HG03354 (cell line): ENCODE measurements at regions not wholly inside any gene's neighbourhood (a gene's known extent, or its start where the extent isn't known, plus 50 kb on each side); places are given as distances from the start of the nearest gene placed in this dataset.

Experiments used
- ATAC-seq: cut with Tn5 transposase; IDR thresholded peaks from one replicate; pipeline ENCODE4 v1.9.1; 2021; ENCODE audit warnings: mild to moderate bottlenecking; ENCODE audit not compliant: unreplicated experiment, poor library complexity, severe bottlenecking

DNA sequence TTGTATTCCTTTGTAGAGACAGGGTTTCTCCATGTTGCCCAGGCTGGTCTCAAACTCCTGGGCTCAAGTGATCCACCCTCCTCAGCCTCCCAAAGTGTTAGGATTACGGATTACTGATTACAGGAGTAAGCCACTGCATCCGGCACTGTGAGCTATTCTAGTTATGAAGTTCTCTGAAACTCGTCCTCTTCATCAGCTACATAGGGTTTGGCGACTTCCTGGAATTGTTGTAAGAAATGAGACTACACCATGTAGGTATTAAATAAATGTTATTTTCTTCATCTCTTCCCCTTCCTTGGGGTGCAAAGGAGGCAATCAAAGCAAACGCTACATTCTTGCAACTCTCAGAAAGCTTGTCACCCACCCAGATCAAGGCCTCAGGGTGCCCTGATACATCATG is 131.2 kb upstream of the TIAM1 start:
- no peak for ATAC-seq

DNA sequence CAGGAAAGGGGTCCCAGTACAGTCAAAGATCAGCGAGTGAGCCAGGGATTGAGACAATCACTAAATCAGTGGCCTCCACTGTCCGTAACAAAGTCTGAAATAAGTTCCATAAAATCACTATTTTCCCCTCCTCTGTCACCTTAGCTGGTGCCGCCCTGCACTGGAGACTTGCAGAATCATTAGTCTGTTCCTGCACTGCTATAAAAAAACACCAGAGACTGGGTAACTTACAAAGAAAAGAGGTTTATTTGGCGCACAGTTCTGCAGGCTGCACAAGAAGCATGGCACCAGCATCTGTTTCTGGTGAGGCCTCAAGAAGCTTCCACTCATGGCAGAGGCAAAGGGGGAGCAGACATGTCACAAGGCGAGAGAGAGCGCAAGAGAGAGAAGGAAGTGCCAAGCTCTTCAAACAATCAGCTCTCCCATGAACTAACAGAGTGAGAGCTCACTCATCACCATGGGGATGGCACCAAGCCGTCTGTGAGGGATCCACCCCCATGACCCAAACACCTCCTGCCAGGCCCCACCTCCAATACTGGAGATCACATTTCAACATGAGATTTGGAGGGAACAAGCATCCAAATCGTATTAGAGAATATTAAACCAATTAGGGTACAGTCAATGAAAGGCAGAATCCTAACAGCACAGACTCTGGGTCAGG is 129.8 kb upstream of the TIAM1 start:
- no peak for ATAC-seq

DNA sequence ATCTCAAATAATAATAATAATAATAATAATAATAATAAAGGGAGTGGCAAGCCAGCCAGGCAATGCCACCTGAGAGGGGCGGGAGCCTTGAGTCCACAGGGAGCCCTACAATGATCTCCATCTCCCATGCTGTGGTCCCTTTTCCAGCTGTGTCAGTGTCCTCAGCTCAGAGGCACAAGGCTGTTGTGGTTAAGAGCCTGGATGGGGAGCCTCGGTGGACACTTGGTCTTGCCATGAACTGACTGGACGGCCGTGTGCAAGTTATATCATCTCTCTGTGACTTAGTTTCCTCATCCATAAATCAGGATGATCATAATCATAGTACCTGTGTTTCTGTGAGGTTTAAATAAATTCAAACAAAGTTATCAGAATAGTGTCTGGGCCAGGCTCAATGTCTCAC is 127.8 kb upstream of the TIAM1 start:
- ATAC-seq = no peak

DNA sequence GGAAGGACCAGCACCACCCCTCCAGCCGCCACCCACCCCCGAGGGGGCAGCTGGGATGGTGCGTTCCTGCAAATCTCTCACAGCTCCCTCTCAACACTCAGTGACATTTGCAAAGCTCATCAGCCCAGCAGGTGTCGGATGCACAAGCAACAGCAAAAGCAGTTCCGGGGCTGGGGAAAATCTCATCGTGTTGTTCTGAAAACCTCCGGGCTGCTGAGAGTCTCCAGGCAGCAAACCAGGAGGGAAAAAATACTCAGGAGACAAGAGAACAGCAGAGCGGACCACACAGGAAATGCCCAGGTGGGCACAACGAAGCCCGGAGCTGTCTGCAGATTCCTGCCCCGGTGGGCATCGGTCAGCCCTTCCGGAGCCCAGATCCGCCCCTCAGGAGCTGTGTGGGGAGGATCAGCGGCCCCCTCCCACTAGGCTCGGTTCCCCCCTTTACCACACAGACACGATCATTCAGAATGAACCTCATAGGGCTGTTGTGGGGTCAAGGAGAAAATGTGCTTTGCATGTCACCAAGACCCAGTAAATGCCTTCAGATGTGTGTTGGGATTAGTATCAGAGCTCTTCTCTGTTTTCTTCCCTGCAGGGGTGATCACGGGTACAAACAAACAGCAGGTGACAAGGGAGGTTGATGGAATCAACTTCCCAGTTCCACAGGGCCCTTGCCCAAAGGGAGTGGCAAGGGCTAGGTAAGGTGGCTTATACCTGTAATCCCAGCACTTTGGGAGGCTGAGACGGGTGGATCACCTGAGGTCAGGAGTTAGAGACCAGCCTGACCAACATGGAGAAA is 127.0 kb upstream of the TIAM1 start:
- no peak for ATAC-seq

DNA sequence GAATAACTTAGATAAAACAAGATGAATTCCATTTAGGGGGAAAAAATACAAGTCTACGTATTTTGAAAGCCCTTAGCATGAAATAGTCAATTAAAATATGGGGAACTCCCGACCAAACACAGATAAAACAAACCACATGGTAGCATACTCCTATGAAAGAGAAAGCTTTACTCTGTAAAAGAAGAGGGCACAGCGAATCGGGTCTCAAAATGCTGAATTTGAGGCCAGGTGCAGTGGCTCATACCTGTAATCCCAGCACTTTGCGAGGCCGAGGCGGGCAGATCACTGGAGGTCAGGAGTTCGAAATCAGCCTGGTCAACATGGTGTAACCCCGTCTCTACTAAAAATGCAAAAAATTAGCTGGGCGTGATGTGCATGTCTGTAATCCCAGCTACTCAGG is 116.9 kb upstream of the TIAM1 start:
- no peak for ATAC-seq

DNA sequence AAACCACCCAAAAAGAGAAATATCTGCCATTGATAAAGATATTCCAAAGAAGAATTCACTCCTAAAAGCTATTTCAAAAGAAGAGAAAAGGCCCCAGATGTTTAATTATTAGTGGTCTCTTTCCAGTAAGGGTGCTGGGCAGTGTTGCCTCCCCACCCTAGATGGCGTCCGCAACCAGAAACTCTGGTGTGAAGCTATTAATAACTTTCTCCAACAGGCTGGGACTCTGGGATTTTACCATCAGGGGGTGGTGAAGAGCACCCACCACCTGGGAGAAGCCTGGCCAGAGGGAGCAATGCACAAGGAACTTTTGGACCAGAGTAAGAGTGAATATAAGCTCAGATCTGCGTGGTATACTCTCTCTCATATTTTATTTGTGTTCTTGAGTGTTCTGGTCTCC is 115.4 kb upstream of the TIAM1 start:
- no peak for ATAC-seq

DNA sequence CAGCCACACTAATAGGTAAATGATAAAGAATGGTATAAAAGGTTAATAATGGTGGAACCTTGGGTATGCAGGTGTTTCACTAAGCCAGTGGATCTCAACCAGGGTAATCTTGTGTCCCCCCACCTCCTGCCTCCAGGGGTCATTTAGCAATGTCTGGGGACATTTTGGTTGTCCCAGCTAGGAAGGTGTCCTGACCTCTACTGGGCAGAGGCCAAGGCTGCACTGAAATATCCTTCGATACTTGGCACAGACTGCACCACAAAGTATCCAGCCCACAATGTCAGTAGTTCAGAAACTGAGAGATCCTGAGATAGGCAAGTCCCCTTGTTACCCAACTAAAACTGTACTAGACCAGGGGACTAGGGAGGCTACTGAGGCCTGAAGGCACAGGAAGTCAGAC is 113.6 kb upstream of the TIAM1 start:
- no peak for ATAC-seq

DNA sequence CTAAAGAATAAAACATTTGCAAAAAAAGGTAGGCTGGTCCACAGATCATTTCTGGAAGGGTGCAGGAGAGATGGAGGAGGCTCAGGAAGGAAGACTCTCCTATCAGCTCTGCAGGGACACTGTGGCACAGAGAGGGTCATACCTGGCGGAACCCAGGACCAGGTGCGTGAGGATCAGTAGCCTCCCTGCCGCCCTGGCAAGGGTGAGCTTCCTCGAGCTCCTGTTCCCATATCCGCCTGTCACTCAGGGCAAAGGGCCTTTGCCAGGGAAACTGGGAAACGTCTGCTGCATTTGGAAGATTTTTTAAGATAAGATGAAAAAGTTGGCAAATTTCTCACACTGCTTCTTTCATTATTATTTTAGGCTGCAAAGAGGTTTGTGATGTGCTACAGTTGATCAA is 112.1 kb upstream of the TIAM1 start:
- ATAC-seq = no peak

DNA sequence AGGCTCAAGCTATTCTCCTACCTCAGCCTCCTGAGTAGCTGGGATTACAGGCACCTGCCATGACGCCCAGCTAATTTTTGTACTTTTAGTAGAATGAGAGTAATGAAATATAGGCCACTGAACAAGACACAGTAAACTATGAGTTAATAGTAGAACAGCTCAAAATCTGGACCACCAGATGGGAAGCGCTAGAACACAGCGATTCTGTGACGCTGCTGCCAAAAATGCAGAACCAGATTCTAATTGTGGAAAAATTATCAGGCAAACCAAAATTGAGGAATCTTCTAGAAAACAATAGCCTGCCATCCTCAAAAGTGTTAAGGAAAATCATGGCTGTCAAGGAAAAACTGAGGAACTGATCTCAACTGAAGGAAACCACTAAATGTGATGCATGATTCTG is 111.4 kb upstream of the TIAM1 start:
- no peak for ATAC-seq

DNA sequence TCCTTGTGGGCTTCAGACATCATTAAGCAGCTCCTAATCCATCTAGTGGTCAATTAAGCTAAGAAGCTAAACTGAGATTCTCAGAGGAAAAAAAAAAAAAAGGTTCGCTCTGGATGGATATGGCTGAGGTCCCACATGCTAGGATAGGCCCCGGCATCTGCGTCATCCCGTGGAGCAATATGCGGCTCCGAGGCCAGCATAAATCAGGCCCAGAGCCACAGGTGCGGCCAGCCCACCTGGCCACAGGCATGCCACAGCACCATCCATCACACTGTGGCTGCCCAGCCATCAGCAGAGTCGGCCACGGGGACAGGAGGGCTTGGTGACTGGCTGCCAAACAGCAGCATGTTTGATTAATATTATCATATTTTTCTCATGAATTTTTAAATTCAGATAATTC is 106.9 kb upstream of the TIAM1 start:
- ATAC-seq = no peak

DNA sequence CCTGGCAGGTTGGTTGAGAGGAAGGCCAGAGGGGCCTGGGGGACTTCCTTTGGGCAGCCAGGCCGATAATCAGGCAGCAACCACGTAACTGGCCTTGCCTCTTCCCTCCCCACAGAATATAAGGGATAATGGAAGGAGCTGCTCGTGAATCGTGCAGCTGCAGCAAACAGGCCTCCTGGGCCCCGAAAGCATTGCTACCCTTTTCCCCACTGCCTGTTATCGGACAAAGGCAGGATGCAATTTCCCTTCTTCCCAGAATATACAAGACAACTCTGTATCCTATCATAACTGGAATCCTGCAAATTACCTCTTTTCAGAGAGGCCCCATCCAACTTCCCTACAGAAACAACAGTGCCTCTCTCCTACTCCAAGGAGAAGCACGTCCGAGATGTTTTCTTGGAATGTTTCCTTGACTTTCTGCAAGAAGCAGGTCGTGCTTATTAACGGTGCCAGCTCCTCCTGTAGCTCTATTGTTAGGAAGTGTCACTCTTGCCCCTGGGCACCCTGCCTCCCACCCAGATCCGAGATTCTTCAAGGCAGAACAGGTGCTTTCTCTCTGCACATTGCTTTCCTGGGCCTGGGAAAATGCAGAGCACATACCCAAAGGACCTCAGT is 106.0 kb upstream of the TIAM1 start:
- ATAC-seq = no peak

DNA sequence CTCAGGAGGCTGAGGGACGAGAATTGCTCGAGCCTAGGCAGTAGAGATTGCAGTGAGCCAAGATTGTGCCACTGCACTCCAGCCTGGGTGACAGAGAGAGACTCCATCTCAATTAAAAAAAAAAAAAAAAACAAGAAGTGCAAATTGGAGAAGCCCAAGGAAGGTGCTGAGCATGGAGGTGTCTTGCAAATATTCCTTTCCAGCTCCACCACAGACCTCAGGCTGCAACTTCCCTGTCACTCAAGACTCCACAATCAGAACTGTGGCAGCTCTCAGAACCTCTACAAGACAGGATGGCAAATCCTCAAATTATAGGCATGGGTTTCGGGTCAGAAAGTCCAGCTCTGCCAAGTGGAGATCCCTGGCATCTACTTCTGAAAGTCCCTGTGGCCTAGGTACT is 104.4 kb upstream of the TIAM1 start:
- no peak for ATAC-seq

DNA sequence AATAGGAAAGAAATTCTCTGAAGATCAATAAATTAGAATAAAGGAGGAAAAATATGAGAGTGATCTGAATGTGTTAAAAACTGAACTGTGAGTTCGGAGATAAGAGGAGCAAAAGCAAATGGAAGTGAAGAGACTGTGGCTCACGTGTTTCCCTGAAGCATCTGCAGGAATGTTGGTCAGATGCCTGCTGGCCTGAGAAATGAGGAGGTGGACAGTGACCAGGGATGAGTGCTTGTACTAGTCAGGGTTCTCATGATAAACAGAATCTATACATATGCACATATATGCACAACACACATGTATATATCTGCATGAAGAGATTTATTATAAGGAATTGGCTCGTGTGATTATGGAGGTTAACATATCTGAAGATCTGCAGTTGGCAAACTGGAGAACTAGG is 103.4 kb upstream of the TIAM1 start:
- no peak for ATAC-seq

DNA sequence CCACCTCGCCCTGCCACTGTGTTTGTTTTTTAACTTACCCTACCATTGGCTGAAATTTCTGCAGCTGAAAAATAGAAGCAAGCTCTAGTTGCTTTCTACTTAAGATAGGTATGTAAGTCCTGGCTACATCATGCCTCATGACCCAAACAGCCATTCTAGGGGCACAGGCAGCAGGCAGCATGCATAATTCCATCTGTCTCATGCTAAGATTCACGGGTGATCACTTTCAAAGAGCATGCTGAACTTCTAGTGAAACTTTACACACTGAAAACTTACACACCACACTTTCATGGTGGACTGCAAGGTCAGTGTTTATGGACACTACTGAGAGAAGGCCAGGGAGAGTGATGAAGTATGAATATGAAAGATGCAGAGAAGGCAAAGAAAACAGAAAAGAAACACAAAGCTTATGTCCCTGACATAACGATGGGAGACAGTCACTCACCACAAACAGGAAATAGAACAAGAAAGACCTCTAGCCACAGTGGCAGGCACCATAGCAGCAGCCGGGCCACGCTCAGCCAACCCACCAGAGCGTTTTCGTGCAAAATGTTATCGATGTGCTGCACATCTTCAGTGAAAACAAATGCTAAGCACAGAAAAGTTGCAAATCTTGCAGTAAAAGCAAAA is 102.3 kb upstream of the TIAM1 start:
- peak; percentile 86 for ATAC-seq

DNA sequence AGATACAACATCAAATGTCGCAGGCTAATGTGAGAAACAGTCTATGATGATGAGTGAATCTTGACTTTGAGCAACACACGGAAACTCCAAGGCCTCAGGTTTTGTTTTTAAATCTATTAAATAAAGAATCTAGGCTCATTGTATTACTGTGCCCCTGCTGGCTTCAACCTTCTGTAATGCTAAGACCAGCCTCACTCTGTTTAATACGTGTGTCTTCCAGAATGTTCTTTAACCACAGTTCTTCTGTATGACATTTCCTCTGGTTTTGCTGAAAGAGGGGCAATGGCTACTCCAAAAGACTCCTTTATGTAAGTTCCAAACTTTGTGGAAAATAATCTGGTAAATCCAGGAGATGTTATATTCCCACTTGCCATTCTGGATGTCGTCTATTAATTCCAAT is 101.1 kb upstream of the TIAM1 start:
- ATAC-seq = no peak

DNA sequence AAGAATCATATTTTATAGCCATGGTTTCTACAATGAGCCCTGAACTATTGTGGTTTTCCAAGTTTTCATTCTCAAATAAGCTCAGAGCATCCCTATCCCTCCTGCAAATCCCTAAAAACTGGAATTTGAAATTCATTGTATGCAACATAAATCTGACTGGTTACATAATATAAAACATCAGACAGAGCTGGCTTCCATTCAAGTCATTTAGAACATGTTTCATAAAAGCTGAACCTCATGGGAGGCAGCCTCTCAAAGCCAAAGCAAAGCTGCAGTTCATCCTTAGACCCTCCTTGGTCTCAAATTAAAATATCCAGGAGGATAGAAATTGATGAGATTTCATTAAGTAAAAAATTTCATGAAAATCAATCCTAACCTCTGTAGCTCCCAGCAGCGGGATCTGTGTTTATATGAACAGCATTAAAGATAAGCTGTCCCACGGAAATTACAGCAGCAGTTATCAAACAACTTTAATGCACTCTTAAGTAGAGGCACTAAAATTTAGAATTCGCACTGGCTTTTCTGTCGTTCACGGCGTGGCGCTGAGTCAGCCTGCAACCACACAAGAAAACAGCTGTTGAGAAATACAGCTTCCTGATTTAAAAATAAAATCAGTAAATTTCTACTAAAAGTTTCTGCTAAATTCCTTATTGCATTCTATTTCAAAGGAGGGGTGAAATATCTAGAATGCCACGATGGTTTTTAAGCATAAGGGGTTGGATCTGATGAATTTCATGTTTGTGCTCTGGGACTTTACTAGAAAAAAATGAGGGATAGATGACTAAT is 99.9 kb upstream of the TIAM1 start:
- ATAC-seq = no peak

DNA sequence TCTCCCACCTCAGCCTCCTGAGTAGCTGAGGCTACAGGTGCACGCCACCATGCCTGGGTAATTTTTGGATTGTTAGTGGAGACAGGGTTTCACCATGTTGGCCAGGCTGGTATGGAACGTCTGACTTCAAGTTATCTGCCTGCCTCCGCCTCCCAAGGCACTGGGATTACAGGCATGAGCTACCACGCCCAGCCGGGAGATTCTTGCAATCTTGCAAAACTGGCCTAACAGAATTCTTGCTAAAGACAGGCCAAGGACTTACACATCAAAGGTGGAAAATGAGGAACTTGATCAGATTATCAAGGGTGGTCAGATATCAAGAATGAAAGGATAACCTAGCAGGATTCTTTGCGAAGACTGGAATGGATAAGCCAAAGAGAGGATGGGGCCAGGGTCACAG is 98.3 kb upstream of the TIAM1 start:
- no peak for ATAC-seq

DNA sequence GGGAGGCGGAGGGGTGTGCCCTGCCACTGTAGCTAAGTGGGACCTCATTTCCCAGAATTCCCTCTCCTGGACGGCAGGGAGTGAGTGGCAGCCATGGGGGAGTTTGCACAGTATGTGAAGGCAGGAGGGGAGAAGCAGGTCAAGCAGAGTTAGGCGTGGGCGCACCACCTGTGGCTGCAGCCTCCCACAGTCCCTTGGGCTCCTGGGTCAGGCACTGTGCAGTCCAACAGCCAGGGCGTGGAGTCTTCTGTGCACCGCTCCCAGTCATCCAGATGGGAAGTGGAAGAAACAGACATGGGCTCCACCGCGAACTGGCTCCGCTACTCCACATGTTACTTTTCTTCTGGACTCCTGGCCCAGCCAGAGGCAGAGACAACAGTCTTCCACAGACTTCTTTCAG is 85.4 kb upstream of the TIAM1 start:
- ATAC-seq = no peak

DNA sequence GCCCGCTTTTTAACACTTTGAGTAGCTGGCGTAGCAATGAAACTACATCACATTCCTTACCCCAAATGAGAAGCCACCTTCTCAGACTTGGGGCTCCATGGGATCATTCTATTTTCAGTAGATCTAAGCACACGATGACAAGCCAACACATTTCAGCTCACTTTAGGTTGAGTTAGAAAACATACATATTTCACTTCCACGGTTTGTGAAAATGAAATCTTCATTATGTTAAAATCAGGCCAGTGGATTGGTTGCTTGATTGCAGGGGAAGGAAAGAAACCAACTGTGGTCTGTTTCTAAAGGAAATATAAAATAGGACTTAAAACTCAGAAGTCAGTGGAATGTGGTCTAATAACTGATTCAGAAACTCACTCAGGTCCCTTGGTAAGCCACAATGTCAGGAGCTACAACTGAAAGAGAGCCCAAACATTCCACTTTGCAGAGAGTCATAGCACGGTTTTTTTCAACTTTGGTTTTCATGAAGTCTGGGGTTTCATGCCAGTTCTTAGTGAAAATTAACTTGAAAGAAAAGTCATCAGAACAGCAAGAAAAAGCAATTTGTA is 82.3 kb upstream of the TIAM1 start:
- ATAC-seq = no peak

DNA sequence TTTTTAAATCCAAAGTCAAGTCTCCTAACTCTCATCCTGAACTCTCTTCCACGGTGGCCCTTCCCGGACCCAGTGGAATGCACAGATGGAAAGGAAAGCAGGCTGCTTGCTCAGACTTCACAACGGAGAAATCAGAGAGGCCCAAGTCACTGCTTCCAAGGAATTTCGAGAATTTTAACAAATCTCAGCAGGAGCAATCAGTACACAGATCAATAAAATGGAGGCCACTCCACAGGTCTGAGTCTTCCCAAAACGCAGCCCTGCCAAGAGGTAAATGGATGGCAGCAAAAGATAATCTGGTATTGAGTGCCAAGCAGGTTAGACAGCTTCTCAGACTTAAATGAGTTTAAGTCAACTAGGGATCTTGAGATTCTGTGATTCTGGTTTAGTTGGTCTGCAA is 81.1 kb upstream of the TIAM1 start:
- no peak for ATAC-seq
